Trophoblast cell (in vitro differentiated cells and primary cell): ENCODE measurements at regions not wholly inside any gene's neighbourhood (a gene's known extent, or its start where the extent isn't known, plus 50 kb on each side); places are given as distances from the start of the nearest gene placed in this dataset.

Source experiments
- DNase-seq, 2 donors: peaks; one replicate each; pipeline ENCODE4 v3.0.0-alpha.2; 2016
- H2AFZ ChIP-seq: 2 replicates; pipeline ENCODE4 v1.6.1; 2013; ENCODE audit warnings: low read length, moderate library complexity, mild to moderate bottlenecking; ENCODE audit not compliant: insufficient read depth, poor library complexity
- H2AK5ac ChIP-seq: 2 replicates; pipeline ENCODE4 v1.6.1; 2013; ENCODE audit warnings: mild to moderate bottlenecking, low read length
- H2BK120ac ChIP-seq: 2 replicates; pipeline ENCODE4 v1.6.1; 2013; ENCODE audit warnings: low read length, mild to moderate bottlenecking, moderate library complexity; ENCODE audit not compliant: insufficient read depth, poor library complexity
- H2BK12ac ChIP-seq: 2 replicates; pipeline ENCODE4 v1.6.1; 2013; ENCODE audit warnings: mild to moderate bottlenecking, low read length, moderate library complexity
- H2BK5ac ChIP-seq: 2 replicates; pipeline ENCODE4 v1.6.1; 2013; ENCODE audit warnings: low read length, low read depth, moderate library complexity, mild to moderate bottlenecking; ENCODE audit not compliant: poor library complexity
- H3K14ac ChIP-seq: 2 replicates; pipeline ENCODE4 v1.6.1; 2013; ENCODE audit warnings: mild to moderate bottlenecking, low read length
- H3K18ac ChIP-seq: 2 replicates; pipeline ENCODE4 v1.6.1; 2013; ENCODE audit warnings: mild to moderate bottlenecking, low read length
- H3K23ac ChIP-seq: 2 replicates; pipeline ENCODE4 v1.6.1; 2013; ENCODE audit warnings: low read length
- H3K27ac ChIP-seq: 2 replicates; pipeline ENCODE4 v1.5.1; 2013; ENCODE audit warnings: low read depth, mild to moderate bottlenecking, inconsistent platforms, low read length, moderate library complexity
- H3K27me3 ChIP-seq: 2 replicates; pipeline ENCODE4 v1.6.1; 2013; ENCODE audit warnings: inconsistent platforms, mild to moderate bottlenecking, low read length, moderate library complexity; ENCODE audit not compliant: insufficient read depth
- H3K36me3 ChIP-seq, 2 experiments: 1 replicate in 1 of 2; 2 replicates in 1 of 2; pipeline ENCODE4 v1.6.1; 2013; ENCODE audit warnings: low read length in 2 of 2, mild to moderate bottlenecking in 2 of 2, moderate library complexity in 1 of 2; ENCODE audit not compliant: insufficient read depth in 2 of 2, control insufficient read depth in 1 of 2
- H3K4ac ChIP-seq: 2 replicates; pipeline ENCODE4 v1.6.1; 2013; ENCODE audit warnings: low read depth, mild to moderate bottlenecking, low read length, moderate library complexity
- H3K4me1 ChIP-seq, 2 experiments: 1 replicate in 1 of 2; 2 replicates in 1 of 2; pipeline ENCODE4 v1.6.1; 2013; ENCODE audit warnings: low read length in 2 of 2, mild to moderate bottlenecking in 2 of 2, moderate library complexity in 1 of 2; ENCODE audit not compliant: insufficient read depth in 2 of 2, control insufficient read depth in 1 of 2
- H3K4me2 ChIP-seq: 2 replicates; pipeline ENCODE4 v1.6.1; 2013; ENCODE audit warnings: inconsistent platforms, mild to moderate bottlenecking, low read length, moderate library complexity
- H3K4me3 ChIP-seq: 2 replicates; pipeline ENCODE4 v1.5.1; 2013; ENCODE audit warnings: mild to moderate bottlenecking, low read depth, low read length, inconsistent platforms
- H3K79me1 ChIP-seq: one replicate; pipeline ENCODE4 v1.6.1; 2013; ENCODE audit warnings: low read length
- H3K79me2 ChIP-seq: 2 replicates; pipeline ENCODE4 v1.6.1; 2013; ENCODE audit warnings: low read length, mild to moderate bottlenecking; ENCODE audit not compliant: control insufficient read depth, insufficient read depth, poor library complexity
- H3K9ac ChIP-seq: 2 replicates; pipeline ENCODE4 v1.6.1; 2013; ENCODE audit warnings: mild to moderate bottlenecking, low read length
- H3K9me3 ChIP-seq: 2 replicates; pipeline ENCODE4 v1.6.1; 2013; ENCODE audit warnings: low read depth, mild to moderate bottlenecking, control low read depth, inconsistent platforms, low read length; ENCODE audit not compliant: insufficient read depth
- H4K12ac ChIP-seq: 2 replicates; pipeline ENCODE4 v1.6.1; 2013; ENCODE audit warnings: low read depth, mild to moderate bottlenecking, low read length, moderate library complexity
- H4K8ac ChIP-seq: 2 replicates; pipeline ENCODE4 v1.6.1; 2013; ENCODE audit warnings: low read depth, mild to moderate bottlenecking, low read length, moderate library complexity
- H4K91ac ChIP-seq: one replicate; pipeline ENCODE4 v1.6.1; 2013; ENCODE audit warnings: low read depth, mild to moderate bottlenecking, low read length, moderate library complexity
- WGBS: extraction: QIAGEN DNeasy Blood & Tissue Kit; methylation state at CpG from one replicate; pipeline ENCODE4 v1.1.7; 2013; ENCODE audit warnings: missing lambda C conversion rate; ENCODE audit not compliant: insufficient read length, insufficient coverage; ENCODE audit errors: extremely low coverage; 5-methylcytosine and 5-hydroxymethylcytosine counted together

- Histone ChIP-seq H4K12ac (no peak overlapping the region), H3K9ac (no peak overlapping the region), H2AFZ (no peak overlapping the region), H3K79me2 (no peaks in the 10 kb centered on the region), H3K18ac (no peak overlapping the region), H2BK120ac (no peak overlapping the region), H3K36me3 (no peaks in the 10 kb centered on the region), H3K4me3 (no peak overlapping the region), H3K4me1 (no peaks in the 10 kb centered on the region), H4K8ac (no peak overlapping the region), H3K27ac (no peak overlapping the region), H3K23ac (no peak overlapping the region), H3K4ac (no peak overlapping the region), H2BK5ac (no peak overlapping the region), H4K91ac (no peak overlapping the region), H2BK12ac (no peak overlapping the region), H3K27me3 (no peaks in the 10 kb centered on the region), H3K4me2 (no peak overlapping the region), H3K9me3 (no peaks in the 10 kb centered on the region), H3K79me1 (no peaks in the 10 kb centered on the region), H2AK5ac (no peak overlapping the region), H3K14ac (no peak overlapping the region)
- DNase-seq, result no peak
- 100% methylated on average over 1 of the region's 3 CpGs for WGBS
Observed at GRCh38 chr16:63602206-63602927, 1519.5 kb downstream of the CDH11 start.

- H2AK5ac ChIP-seq, result no peak overlapping the region
- no peaks in the 10 kb centered on the region for H3K9me3 ChIP-seq
- no peak overlapping the region for H3K18ac ChIP-seq
- H4K12ac ChIP-seq, result no peak overlapping the region
- DNase-seq, result no peak
- H3K36me3 ChIP-seq, result no peaks in the 10 kb centered on the region
- H3K23ac ChIP-seq, result no peak overlapping the region
- no peaks in the 10 kb centered on the region for H3K79me2 ChIP-seq
- no peak overlapping the region for H3K4me3 ChIP-seq
- H4K8ac ChIP-seq, result no peak overlapping the region
- H3K4ac ChIP-seq, result no peak overlapping the region
- H4K91ac ChIP-seq, result no peak overlapping the region
- H3K14ac ChIP-seq, result no peak overlapping the region
- no peaks in the 10 kb centered on the region for H3K4me1 ChIP-seq
- no peak overlapping the region for H2BK12ac ChIP-seq
- no peak overlapping the region for H2AFZ ChIP-seq
- no CpG with 5 or more reads among the region's 1 CpG for WGBS
- H2BK120ac ChIP-seq, result no peak overlapping the region
- H3K27ac ChIP-seq, result no peak overlapping the region
- no peaks in the 10 kb centered on the region for H3K27me3 ChIP-seq
- no peak overlapping the region for H3K4me2 ChIP-seq
- H3K79me1 ChIP-seq, result no peaks in the 10 kb centered on the region
- no peak overlapping the region for H3K9ac ChIP-seq
- no peak overlapping the region for H2BK5ac ChIP-seq
Observed at GRCh38 chr16:63596716-63597115, 1525.1 kb downstream of the CDH11 start.

- WGBS, result no CpG with 5 or more reads among the region's 3 CpGs
- H3K36me3 ChIP-seq, result no peaks in the 10 kb centered on the region
- no peak overlapping the region for H3K14ac ChIP-seq
Observed at GRCh38 chr16:63592852-63593251, 1529.0 kb downstream of the CDH11 start.

GRCh38 chr16:63581570-63581969, 1540.3 kb downstream of the CDH11 start:
- Histone ChIP-seq H4K8ac (no peak overlapping the region), H3K23ac (no peak overlapping the region), H3K79me2 (no peaks in the 10 kb centered on the region), H2AK5ac (no peak overlapping the region), H2BK5ac (no peak overlapping the region), H3K36me3 (no peaks in the 10 kb centered on the region), H3K4me3 (no peak overlapping the region), H3K27me3 (no peaks in the 10 kb centered on the region), H3K9me3 (no peaks in the 10 kb centered on the region), H3K9ac (no peak overlapping the region), H3K27ac (no peak overlapping the region), H3K4me2 (no peak overlapping the region), H2AFZ (no peak overlapping the region), H3K4ac (no peak overlapping the region), H2BK120ac (no peak overlapping the region), H3K18ac (no peak overlapping the region), H3K79me1 (no peaks in the 10 kb centered on the region), H4K91ac (no peak overlapping the region), H3K4me1 (no peaks in the 10 kb centered on the region), H4K12ac (no peak overlapping the region), H3K14ac (no peak overlapping the region), H2BK12ac (no peak overlapping the region)
- DNase-seq, result peak; percentile 5 to 30
- no CpG with 5 or more reads among the region's 5 CpGs for WGBS

More at GRCh38 chr16:63592852-63593251, 1529.0 kb downstream of the CDH11 start:
- H3K9me3 ChIP-seq, result no peaks in the 10 kb centered on the region
- H3K4me3 ChIP-seq, result no peak overlapping the region
- no peak overlapping the region for H3K4me2 ChIP-seq
- H3K4ac ChIP-seq, result no peak overlapping the region
- no peak overlapping the region for H3K23ac ChIP-seq
- H2BK12ac ChIP-seq, result no peak overlapping the region
- no peak overlapping the region for H4K91ac ChIP-seq
- H3K27me3 ChIP-seq, result no peaks in the 10 kb centered on the region
- H3K9ac ChIP-seq, result no peak overlapping the region
- no peak overlapping the region for H2AK5ac ChIP-seq
- H3K4me1 ChIP-seq, result no peaks in the 10 kb centered on the region
- no peaks in the 10 kb centered on the region for H3K79me2 ChIP-seq
- H3K27ac ChIP-seq, result no peak overlapping the region
- no peak overlapping the region for H2AFZ ChIP-seq
- H3K18ac ChIP-seq, result no peak overlapping the region
- no peak overlapping the region for H4K12ac ChIP-seq
- no peaks in the 10 kb centered on the region for H3K79me1 ChIP-seq
- no peak overlapping the region for H4K8ac ChIP-seq
- no peak for DNase-seq
- no peak overlapping the region for H2BK5ac ChIP-seq
- H2BK120ac ChIP-seq, result no peak overlapping the region
